Right kidney (tissue), 1 donor: ENCODE measurements at regions not wholly inside any gene's neighbourhood (a gene's known extent, or its start where the extent isn't known, plus 50 kb on each side); places are given as distances from the start of the nearest gene placed in this dataset.
"Not testable (repeated sequence)": the region's sequence is repeated elsewhere in the genome, so short reads cannot be mapped to it uniquely, and the experiment has no call there.

Source experiments
- DNase-seq: peaks from one replicate; pipeline ENCODE4 v3.0.0-alpha.2; 2016

DNA sequence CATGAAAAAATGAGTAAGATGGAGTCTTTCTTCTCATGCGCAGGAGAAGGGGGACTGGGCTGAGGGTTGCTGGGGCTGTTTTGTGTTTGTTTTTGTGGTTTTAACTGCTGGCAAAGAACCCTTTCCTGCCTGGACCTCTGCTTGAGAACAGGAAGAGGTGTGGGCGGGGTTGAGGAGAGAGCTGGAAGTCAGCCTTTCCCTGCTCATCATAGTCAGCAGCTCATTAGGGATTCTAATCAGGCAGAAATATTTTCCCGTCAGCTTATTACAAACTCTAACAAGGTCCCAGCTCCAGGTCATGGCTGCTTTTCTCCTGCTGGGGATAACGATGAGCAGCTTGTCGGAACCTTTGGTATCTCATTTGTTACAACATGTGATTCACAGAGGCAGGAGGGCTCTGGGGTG is 185.0 kb upstream of the NRXN3 start:
- no peak for DNase-seq

DNA sequence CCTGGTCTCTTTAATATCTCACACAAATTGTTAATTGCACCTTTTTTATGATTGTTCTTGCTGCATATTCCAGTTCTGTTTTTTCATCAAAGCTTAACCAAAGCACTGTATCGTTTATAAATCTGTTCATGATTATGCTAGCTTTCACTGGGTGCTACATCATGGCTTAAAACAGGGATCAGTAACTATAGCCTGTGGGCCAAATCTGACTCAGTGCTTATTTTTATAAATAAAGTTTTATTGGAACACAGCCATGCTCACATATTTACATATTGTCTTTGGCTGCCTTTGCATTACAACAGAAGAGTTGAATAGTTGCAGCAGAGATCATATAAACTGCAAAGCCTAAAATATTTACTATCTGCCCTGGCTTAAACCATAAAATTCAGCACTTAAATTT is 183.4 kb upstream of the NRXN3 start:
- DNase-seq: no peak

DNA sequence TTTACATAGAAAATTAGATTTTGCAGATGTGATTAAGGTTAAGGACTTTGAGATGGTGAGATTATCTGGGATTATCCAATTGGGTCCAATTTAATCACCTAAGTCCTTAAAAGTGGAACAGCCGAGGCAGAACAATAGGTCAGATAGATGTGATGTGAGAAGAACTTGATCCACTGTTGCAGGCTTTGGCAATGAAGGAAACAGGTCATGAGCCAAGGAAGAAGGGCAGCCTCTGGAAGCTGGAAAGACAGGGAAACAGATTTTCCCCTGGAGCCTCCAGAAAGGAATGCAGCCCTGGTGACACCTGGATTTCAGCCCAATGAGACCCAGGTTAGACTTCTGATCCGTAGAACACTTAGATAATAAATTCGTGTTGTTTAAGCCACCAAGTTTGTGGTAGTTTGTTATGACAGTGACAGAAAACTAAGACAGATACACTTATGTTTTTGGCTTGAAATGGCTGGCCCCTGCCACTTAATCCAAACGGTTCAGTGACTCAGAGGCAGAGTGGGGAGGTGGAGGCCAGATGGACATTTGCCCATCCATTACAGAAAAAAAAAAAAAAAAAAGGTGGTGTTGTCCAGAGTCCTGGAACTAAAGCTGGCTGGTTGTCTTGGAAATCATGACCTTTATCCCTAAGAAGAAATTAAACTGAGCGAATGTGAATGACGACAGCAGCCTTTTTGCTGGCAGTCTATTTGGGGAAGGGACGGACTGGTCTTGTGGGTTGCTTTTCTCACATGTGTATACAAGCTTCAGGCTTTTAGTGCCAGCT is 181.9 kb upstream of the NRXN3 start:
- no peak for DNase-seq

DNA sequence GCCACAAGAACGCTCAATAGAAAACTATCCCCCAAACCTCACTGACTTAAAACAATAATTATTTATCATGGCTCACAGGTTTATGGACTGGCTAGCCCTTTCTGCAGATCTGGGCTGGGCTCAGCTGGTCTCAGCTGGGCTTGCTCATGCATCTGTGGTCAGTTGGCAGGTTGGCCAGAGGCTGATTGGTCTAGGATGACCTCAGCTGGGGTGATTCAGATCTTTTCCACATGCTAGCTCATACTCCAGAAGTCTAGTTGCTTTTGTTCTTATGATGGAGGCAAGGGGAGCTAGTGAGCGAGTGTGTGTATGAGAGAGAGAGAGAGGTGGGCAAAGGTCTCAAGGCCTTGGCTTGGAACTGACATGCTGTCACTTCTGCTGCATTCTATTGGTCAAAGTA is 181.2 kb upstream of the NRXN3 start:
- no peak for DNase-seq

DNA sequence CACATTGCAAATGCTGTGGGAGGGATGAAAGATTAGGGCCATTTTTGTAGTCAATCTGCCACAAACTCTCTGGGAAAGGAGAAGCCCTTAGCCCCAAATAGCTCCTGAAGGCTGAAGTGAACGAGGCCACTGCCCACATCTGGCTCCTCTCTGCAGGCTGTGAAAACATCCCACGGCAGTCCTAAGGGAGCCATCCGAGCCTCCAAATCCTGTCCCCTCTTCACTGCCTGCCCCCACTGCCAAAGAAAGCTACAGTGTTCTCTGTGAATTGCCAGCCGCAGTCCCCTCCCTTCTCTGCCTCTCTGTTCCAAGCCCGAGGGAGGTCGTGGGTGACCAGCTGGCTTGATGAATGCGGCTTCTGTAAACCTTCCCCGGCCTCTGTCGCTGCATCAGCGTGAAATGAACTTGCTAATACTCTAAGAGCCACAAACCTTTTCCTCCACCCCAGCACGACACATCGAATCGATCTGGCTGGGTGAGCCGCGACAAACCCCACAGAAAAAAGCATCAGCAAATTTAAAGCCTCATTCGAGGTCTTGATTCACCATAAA is 180.7 kb upstream of the NRXN3 start:
- DNase-seq: no peak

DNA sequence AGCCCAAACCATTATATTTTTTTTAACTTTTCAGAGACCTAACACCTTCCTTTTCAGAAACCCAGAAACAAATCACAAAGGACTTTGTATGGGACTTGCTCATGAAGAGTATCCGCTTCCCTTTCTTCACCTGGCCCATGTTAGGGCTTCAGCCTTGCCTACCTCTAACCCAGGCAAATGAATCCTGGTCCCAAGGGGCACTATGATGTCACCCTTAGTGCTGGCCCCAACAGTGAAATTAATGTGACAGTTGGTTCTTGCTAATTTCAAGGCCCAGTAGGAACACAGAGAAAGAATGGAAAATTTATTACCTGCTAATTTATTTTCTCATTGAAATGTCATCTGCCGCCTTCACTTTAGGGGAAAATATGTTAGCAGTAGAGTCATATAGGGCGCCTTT is 179.8 kb upstream of the NRXN3 start:
- no peak for DNase-seq

DNA sequence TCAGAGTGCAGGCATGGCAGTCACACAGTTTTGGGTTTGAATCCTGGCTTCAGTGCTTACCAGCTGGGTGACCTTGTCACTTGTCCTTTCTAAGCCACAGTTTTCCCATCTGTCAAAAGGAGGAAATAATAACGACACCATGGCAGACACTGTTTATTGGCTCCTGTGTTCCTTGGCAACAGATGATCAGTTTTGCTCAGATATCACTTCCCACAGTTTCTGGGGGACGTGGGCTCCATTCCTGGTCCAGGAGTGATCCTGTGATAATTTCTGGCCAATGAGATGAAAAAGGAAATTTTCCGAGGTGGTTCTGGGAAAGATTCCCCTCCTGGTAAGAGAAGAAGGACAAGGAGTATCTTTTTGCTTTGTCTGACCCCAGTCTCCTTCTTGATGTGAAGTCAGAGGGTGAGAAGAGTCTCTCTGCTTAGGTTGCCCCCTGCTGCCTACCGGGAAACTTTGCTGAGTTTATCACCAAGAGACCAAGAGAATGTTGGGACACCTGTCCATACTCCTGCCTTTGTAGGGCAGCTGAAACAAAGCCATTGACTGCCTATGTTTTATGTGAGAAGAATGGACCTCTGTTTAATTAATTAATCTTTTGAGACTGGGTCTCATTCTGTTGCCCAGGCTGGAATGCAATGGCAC is 178.9 kb upstream of the NRXN3 start:
- DNase-seq: no peak

DNA sequence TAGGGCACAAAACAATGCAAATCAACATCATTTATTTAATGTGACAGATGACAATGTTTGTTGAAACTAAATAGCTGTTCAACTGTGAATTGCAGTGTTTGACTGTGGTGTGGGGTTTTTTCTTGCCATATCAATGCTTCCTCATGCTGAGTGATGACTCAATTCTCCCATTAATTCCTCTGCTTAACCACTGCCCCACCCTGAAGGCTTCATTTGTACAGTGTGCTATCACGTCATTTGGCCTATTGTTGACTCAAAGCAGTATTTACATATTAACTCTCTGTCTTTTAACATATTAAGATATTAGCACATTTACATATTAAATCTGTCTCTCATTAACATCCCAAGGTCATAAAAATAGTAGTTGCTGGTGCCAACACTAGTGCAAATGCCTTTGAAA is 164.8 kb upstream of the NRXN3 start:
- no peak for DNase-seq

DNA sequence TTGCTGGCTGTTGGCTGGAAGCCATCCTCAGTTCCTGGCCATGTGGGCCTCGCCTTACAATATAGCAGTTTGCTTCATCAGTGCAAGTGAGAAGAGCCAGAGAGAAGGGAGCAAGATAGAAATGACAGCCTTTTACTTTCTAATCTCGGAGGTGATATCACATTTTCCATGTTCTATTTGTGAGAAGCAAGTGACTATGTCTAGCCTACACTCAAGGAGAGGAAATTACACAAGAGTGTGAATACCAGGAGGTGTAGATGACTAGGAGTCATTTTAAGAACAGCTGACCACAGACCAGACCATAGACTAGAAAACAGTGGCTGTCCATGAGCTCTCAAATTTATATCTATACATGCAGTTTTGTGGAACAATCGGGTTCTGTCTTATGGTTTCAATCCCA is 163.0 kb upstream of the NRXN3 start:
- no peak for DNase-seq

DNA sequence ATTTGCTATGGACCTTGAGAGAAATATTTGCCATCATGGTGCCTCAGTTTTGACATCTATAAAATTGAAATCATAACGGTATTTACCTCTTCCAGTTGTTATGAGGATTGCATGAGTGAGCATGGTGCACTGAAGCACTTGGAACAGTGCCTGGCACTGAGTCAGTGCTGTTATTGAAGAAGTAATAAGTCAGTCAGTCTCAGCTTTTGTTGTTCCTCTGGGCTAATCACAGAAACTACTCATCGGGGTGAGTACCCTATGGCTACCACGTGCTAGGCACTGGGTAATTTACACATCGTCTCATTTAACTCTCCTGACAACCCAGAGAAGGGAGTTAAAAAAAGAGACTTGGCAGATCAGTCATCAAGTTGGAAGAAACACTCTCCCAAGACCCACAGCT is 159.5 kb upstream of the NRXN3 start:
- DNase-seq: no peak

DNA sequence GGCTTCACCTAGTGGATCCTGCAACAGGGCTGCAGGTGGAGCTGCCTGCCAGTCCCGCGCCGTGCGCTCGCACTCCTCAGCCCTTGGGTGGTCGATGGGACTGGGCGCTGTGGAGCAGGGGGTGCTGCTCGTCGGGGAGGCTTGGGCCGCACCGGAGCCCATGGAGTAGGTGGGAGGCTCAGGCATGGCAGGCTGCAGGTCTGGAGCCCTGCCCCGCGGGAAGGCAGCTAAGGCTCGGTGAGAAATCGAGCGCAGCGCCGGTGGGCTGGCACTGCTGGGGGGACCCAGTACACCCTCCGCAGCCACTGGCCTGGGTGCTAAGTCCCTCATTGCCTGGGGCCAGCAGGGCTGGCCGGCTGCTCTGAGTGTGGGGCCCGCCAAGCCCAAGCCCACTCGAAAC is 156.3 kb upstream of the NRXN3 start:
- not testable (repeated sequence) for DNase-seq

DNA sequence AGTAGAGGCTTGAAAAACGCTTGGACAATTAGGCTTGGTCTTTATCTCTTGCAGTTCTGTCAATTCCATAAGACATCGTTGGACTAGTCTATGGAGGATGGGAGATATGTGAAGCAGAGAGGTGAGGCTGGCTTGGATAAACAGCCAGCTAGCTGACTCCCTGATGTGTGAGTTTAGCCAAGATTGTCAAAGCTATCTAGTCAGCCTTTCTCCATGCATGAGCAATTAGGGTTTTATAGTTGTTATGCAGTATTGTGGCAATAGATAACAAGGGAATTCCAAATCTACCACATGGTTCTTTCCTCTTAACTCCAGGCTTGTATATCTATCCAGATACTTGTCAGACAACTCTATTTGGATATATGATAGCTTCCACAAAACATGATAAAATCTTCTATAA is 153.6 kb upstream of the NRXN3 start:
- no peak for DNase-seq

DNA sequence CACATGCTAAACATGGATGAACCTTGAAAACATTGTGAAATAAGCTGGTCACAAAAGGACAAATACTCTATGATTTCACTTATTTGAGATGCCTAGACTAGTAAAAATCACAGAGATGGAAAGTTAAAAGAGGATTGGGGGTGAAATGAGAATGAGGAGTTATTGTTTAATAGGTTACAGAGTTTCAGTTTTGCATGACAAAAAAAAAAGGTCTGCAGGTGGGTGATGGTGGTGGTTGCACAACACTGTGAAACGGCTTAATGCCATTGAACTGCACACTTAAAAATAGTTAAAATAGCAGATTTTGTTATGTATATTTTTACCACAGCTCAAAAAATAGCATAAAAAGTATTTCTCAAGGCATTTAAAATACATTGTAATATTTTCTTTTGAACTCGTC is 151.9 kb upstream of the NRXN3 start:
- no peak for DNase-seq

DNA sequence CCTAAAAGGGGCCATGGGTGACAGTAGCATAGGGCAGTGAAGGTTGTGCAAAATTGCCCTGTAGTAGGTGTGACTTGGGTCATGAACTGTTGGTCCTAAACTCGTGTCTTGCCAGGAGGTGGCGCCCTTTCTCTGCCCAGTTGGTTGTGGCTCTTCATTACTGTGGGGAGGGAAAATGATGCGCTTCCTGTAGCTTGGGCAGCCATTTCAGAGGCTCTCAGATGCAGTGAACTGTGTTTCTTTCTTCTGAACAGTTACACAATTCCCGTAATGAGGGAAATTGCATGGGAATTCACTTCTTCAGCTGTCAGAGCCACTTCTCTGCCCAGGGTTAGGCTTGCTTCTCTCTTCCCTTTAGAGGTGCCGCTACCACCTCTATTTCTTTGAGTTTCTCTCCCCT is 148.1 kb upstream of the NRXN3 start:
- no peak for DNase-seq

DNA sequence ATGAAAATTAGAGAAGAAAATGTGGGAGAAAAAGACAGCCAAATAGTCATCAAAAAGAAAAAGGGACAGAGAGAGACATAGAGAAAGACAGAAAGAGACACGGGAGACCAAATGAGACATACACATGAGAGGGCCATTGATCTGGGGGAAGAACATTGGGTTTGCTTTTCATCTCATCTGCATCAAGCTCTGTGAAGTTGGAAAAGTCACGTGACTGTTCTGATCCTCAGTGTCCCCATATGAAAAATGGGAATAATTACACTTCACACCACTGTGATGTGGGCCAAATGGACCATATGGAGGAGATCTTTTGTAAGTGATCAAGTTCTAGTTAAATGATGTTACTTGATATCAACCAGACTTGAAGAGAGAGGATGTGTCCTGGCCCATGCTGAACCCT is 147.1 kb upstream of the NRXN3 start:
- no peak for DNase-seq

DNA sequence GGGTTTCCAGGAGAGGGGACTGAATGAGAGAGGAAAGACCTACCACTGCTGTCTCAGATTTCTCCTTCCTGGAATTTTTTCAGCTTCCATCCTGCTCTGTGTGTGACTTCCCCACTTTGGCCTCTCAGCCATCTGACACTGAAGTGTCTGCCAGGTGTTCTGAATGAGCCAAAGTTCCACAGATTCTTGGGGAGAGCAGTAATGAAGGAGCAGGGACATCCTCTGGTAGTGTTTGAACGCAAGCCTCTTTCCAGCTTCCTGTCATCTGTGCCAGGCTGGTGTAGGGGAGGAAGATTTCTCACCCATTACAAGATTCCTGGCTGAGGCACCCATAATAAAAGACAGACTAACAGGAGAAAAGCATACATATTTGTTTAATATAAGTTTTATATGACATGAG is 141.7 kb upstream of the NRXN3 start:
- DNase-seq: no peak

DNA sequence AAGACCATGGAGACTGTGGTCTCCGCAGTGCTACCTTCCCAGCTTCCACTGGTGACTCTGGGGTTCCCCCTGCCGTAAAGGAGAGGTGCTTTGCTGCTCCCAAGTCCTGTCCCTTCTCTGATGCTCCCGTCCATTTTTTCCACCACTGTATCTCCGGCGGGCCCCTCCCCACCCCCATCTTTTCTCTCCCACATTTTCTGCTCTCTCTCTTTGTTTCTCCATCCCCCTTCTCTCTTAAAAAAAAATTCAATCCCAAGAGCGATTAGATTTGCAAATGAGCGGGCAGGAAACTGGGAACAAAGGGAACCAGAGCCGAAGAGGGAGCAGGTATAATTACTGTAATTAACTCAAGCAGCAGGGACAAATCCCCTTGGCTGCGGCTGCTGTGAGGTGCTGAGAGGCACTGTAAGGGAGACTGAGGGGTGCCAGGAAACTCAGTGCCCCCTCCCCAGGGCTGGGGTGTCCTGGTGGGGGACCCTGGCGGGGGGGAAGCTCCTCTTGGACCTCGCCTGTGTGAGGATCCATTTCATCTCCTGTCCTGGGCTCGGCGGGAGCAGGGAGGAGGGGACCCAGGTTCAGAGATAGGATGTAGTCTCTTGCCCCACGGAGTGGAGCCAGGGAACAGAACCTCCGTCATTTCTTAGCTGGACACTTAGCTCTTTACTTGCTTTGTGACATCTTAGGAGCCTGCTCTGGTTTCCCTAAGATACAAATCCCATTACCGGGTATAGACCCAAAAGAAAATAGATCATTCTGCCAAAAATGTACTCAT is 140.4 kb upstream of the NRXN3 start:
- peak; percentile 8 for DNase-seq

DNA sequence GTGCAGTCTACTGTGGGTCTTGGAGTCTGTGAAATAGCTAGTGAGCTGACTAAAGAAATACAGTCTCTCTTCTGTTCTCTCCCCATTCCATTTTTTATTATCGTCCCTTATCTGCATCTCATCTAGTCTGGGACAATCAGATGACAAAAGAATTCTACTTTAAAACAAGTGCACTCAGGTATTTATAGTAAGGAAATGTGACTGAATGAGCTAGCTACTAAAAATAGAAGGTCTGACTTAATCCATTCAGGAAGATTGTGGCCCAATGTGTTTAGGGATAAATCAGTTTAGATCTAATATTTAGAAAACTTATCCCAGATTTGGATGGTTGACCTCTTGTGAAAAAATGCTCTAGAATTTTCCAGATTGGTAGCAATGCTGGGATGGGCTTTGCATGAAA is 126.8 kb upstream of the NRXN3 start:
- DNase-seq: no peak

DNA sequence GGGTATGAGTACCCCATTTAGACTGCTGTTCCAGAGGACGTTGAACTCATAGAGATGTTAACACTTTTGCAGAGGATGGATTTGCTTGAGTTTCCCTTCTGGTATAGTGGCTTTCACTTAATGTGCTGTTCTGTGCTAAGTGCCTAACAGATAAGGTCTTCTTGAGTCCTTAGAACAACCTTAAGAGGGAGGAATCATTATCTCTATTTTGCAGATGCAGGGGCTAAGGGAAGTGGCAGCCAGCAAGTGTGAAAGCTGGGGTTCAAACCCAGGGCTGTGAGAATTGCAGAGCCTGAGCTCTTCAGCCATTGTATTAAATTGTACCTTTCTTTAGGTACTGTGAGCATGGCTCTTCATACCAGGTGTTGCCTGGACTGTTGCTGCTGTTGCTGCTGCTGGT is 122.1 kb upstream of the NRXN3 start:
- DNase-seq: no peak

DNA sequence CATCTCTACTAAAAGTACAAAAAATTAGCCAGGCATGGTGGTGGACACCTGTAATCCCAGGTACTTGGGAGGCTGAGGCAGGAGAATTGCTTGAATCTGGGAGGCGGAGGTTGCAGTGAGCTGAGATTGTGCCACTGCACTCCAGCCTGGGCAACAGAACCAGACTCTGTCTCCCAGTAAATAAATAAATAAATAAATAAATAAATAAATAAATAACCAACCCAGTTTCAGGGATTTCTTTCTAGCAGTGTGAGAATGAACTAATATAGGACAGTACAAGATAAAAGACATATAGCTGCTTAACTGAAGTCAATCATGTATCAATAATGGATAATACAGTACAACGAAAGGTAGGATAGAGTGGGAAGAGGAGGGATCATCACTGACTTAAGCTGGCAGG is 113.3 kb upstream of the NRXN3 start:
- DNase-seq: not testable (repeated sequence)

DNA sequence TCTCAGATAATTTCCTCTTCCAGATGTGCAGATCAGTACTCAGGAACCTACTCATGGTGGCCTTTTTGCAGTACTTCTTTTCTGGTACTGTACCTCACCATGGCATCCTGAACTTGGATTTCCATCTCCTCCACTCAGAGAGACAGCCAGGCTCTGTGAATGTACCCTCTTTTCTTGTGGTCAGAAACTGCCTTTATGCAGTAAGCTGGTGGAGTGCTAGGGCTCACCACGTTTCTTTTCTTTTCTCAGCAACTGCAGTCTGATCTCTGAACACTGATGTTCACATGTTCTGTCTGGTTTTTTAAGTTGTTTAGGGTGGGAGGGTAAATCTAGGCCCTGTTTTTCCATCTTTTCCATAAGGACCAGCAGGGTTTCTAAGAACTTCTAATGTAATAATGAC is 99.8 kb upstream of the NRXN3 start:
- DNase-seq: no peak

DNA sequence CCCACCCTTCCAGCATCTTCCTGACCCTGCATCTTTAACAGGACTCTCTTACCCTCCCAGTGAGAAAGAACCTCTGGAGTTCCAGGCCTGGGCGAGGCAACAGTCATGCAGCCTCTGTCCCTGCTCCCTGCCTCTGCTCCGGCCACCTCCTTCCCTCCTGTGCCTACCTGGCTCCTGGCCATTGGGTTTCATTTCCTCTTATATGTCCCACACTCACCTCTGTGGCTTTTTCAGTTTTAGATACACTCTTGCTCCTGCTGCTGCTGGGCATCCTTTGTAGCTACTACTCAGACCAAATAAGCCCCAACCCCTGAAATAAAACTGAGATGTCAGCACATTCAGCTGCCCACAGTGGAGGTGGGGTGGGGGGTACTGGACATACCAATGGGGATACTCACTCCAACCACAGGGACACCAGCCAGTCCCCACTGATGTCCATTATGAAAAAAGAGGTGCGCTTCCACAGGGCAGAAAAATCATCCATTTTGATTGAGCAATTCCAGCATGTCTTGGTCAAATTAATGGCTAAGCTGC is 99.1 kb upstream of the NRXN3 start:
- no peak for DNase-seq

DNA sequence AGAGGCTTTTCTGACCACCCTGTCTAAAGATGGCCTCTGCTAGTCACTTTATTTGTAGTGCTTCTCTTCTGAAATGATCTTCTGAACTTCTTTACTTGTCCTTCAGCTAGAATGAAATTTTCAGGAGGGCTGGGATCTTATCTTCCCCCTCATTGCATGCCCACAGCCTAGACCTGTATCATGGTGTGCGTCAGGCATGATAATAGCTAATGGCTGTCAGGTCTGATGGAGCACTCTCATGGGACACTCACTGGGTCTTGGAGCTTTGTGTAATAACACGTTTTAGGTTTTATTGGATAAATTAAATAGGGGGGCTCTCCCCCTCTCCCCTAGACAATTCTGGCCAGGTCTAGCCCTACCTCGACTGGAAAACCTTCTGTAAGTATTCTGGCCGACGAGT is 97.1 kb upstream of the NRXN3 start:
- DNase-seq: no peak
